Mesothelial cell of epicardium (in vitro differentiated cells): ENCODE measurements at regions not wholly inside any gene's neighbourhood (a gene's known extent, or its start where the extent isn't known, plus 50 kb on each side); places are given as distances from the start of the nearest gene placed in this dataset.

Source experiments
- DNase-seq, 2 experiments: peaks; one replicate each; pipeline ENCODE4 v3.0.0; 2021; ENCODE audit warnings: low spot score in 2 of 2; ENCODE audit not compliant: unreplicated experiment in 2 of 2
- H3K27ac Mint-ChIP-seq: 2 replicates; pipeline ENCODE4 v1.8.0; 2021; ENCODE audit warnings: mixed read lengths
- H3K27me3 Mint-ChIP-seq: 2 replicates; pipeline ENCODE4 v1.8.0; 2021; ENCODE audit warnings: low read depth, mixed read lengths
- H3K36me3 Mint-ChIP-seq: 2 replicates; pipeline ENCODE4 v1.8.0; 2021; ENCODE audit warnings: mixed read lengths
- H3K4me1 Mint-ChIP-seq: 2 replicates; pipeline ENCODE4 v1.8.0; 2021; ENCODE audit warnings: mixed read lengths
- H3K4me3 Mint-ChIP-seq: 2 replicates; pipeline ENCODE4 v1.8.0; 2021; ENCODE audit warnings: mild to moderate bottlenecking, moderate library complexity, mixed read lengths
- H3K9me3 Mint-ChIP-seq: 2 replicates; pipeline ENCODE4 v1.8.0; 2021; ENCODE audit warnings: mixed read lengths
- CTCF ChIP-seq: fragments of 200-600 bp; sonication (generic); IDR thresholded peaks from one replicate; pipeline ENCODE4 v1.5.0; 2021; ENCODE audit warnings: antibody characterized with exemption; ENCODE audit not compliant: unreplicated experiment

DNA sequence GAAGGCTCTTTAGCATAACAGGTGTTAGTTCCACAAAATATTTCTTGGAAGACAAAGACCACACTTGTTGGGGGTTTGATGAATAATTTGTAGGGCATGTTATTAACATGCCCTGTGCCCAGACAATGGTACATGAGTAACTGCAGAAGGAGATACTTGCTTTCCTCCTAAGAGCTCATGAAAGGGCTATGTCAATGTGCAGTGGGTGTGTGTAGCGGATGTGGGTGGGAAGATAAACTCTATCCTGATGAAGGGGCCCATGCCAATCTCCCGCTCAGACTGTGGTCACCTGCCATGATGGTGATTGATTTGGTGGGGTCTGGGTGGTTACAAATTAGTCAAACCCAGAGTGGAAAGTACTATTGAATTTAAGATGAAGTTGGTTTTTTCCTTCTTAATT is 69.8 kb upstream of the DNAH14 start:
- Mint-ChIP-seq H3K36me3 (no peaks in the 10 kb centered on the region), H3K27me3 (peaks cover 1% of the 10 kb centered on the region), H3K27ac (no peak overlapping the region), H3K4me1 (peaks cover 16% of the 10 kb centered on the region), H3K9me3 (peaks cover 6% of the 10 kb centered on the region), H3K4me3 (no peak overlapping the region)
- DNase-seq = no peak
- no peak for TF ChIP-seq CTCF

DNA sequence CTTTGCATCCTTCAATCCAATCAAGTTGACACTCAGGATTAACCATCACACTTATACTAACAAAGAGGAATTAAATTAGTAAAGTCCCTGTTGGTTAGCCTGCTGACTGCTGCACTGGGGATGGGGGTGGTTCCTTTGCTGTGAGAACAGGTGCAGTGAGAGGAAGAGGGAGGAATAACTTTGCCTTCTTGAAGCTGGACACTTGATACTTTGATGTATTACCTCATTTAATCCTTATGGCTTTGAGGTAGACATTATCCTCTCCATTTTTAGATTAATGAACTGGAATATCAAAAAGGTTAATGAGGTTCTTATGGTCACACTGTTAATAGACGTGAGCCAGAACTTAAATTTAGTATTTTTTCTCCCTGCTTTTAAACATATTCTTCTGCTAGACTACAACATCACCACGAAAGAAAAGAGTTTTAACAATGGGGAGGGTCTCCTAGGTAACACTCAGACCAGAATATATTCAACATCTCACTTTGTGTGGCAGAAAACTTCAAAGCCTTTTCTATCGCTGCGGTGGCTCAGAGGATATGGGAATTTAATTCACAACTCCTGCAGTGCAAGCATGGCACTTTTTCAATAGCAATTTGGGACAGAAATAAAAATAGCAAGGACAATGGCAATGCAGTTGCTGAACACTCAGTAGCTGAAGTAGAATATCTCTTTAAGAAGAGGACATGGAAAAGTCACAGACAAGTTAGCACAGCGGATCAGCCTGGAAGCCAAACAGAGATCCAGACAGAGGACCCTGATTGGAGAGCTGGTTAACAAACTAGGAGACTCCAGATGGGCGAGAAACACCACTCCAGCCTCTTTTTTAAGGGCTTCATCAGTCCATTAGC is 68.8 kb upstream of the DNAH14 start:
- Mint-ChIP-seq H3K4me3 (no peak overlapping the region), H3K27ac (no peak overlapping the region), H3K9me3 (peaks cover 9% of the 10 kb centered on the region), H3K27me3 (peaks cover 1% of the 10 kb centered on the region), H3K36me3 (no peaks in the 10 kb centered on the region), H3K4me1 (peaks cover 16% of the 10 kb centered on the region)
- no peak for DNase-seq
- TF ChIP-seq CTCF = no peak

GRCh38 chr1:224861339-224861716 is 68.1 kb upstream of the DNAH14 start:
- Mint-ChIP-seq H3K4me3 (no peak overlapping the region), H3K36me3 (no peaks in the 10 kb centered on the region), H3K9me3 (peaks cover 15% of the 10 kb centered on the region), H3K4me1 (peaks cover 16% of the 10 kb centered on the region), H3K27ac (no peak overlapping the region), H3K27me3 (peaks cover 1% of the 10 kb centered on the region)
- TF ChIP-seq CTCF = no peak
- DNase-seq = no peak

GRCh38 chr1:224863486-224863885 is 66.0 kb upstream of the DNAH14 start:
- Mint-ChIP-seq H3K4me3 (no peak overlapping the region), H3K9me3 (peaks cover 28% of the 10 kb centered on the region), H3K36me3 (peaks cover 2% of the 10 kb centered on the region), H3K4me1 (peaks cover 16% of the 10 kb centered on the region), H3K27me3 (no peaks in the 10 kb centered on the region), H3K27ac (no peak overlapping the region)
- no peak for TF ChIP-seq CTCF
- DNase-seq = no peak

DNA sequence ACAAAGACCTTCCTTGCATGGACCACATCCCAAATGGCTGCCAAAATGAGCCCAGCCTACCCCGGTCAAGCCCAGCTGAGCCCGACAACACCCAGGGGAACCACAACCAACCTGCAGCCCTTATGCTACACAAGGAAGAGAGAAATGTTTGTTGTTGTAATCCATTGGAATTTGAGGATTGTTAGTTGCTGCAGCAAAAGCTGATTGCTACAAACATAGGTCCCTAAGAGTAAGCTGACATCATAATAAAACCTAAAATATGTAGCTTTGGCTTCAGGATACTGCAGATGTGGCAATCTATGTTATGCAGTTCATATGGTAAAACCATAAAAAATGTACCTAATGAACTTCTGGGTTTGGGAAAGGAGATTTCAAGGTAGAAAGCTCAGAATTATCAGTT is 65.5 kb upstream of the DNAH14 start:
- no peak overlapping the region for H3K4me3 Mint-ChIP-seq

More for the DNA sequence above, 65.5 kb upstream of the DNAH14 start:
- H3K27ac Mint-ChIP-seq = no peak overlapping the region
- H3K4me1 Mint-ChIP-seq = peaks cover 15% of the 10 kb centered on the region
- no peaks in the 10 kb centered on the region for H3K27me3 Mint-ChIP-seq
- H3K9me3 Mint-ChIP-seq = peaks cover 28% of the 10 kb centered on the region
- TF ChIP-seq CTCF = no peak
- peaks cover 2% of the 10 kb centered on the region for H3K36me3 Mint-ChIP-seq
- no peak for DNase-seq
